ENCODE measurements at regions not wholly inside any gene's neighbourhood (a gene's known extent, or its start where the extent isn't known, plus 50 kb on each side); places are given as distances from the start of the nearest gene placed in this dataset.

DNA sequence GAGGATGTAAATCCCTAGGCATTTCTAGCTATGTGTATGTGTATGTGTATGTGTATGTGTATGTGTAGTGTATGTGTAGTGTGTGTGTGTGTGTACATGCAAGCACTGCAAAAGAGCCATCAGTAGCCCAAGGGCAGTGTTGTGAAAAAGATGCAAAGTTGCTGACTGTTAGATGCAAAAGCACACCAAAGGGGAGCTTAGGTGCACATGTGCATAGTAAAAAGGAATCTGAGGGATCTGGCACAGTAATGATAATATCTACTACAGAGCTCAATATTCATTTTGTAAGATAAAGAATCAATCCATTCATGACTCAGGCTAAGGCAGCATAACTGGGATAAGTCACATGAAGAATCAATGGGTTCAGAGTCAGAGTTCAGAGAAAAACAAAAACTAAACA lies 80.2 kb downstream of the TMEM47 start:
- Histone ChIP-seq H2AFZ (ENCODE audit: low read depth) (no peak overlapping the region), H3K4me1 (ENCODE audit: low read depth, poor library complexity, severe bottlenecking) (no peaks in the 10 kb centered on the region), H4K20me1 (ENCODE audit: insufficient read depth) (no peaks in the 10 kb centered on the region), H3K9ac (no peak overlapping the region), H3K79me2 (ENCODE audit: insufficient read depth, low read depth) (no peaks in the 10 kb centered on the region), H3K4me3 (IDR thresholded peaks at IDR 0.05; ENCODE audit: insufficient read depth, low read depth, low read length) (no peak overlapping the region), H3K36me3 (ENCODE audit: insufficient read depth) (no peaks in the 10 kb centered on the region), H3K27me3 (ENCODE audit: insufficient read depth, low read depth) (no peaks in the 10 kb centered on the region), H3K27ac (no peak overlapping the region), H3K4me2 (no peak overlapping the region)
- TF ChIP-seq, protein P1, sequence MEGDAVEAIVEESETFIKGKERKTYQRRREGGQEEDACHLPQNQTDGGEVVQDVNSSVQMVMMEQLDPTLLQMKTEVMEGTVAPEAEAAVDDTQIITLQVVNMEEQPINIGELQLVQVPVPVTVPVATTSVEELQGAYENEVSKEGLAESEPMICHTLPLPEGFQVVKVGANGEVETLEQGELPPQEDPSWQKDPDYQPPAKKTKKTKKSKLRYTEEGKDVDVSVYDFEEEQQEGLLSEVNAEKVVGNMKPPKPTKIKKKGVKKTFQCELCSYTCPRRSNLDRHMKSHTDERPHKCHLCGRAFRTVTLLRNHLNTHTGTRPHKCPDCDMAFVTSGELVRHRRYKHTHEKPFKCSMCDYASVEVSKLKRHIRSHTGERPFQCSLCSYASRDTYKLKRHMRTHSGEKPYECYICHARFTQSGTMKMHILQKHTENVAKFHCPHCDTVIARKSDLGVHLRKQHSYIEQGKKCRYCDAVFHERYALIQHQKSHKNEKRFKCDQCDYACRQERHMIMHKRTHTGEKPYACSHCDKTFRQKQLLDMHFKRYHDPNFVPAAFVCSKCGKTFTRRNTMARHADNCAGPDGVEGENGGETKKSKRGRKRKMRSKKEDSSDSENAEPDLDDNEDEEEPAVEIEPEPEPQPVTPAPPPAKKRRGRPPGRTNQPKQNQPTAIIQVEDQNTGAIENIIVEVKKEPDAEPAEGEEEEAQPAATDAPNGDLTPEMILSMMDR (conservative IDR thresholded peaks at IDR 0.05; ENCODE audit: low read depth, low read length), result no peak

DNA sequence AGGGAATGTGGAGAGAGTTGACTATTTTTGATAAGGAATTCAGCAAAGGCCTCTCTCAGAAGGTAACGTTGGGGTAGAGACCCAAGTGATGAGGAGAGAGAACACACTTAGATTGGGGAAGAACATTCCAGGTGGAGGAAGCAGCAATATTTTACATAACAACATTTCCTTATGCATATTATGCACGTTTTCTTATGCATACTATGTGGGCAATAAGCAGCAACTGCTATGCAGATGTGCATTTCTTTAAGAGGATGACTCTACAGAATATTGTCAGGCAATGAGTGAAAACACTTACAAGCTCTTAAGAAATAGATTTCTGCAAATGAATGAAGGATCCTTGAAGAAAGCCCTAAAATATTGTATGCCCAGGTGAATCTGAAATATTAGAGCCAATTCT lies 91.1 kb downstream of the TMEM47 start:
- Histone ChIP-seq H3K9ac (no peak overlapping the region), H3K4me1 (ENCODE audit: low read depth, poor library complexity, severe bottlenecking) (no peaks in the 10 kb centered on the region), H3K36me3 (ENCODE audit: insufficient read depth) (no peaks in the 10 kb centered on the region), H3K27me3 (ENCODE audit: insufficient read depth, low read depth) (no peaks in the 10 kb centered on the region), H3K79me2 (ENCODE audit: insufficient read depth, low read depth) (no peaks in the 10 kb centered on the region), H3K4me2 (no peak overlapping the region), H3K4me3 (IDR thresholded peaks at IDR 0.05; ENCODE audit: insufficient read depth, low read depth, low read length) (no peak overlapping the region), H3K27ac (no peak overlapping the region), H2AFZ (ENCODE audit: low read depth) (no peak overlapping the region), H4K20me1 (ENCODE audit: insufficient read depth) (no peaks in the 10 kb centered on the region)
- TF ChIP-seq, protein P1 (conservative IDR thresholded peaks at IDR 0.05; ENCODE audit: low read depth, low read length), result no peak

DNA sequence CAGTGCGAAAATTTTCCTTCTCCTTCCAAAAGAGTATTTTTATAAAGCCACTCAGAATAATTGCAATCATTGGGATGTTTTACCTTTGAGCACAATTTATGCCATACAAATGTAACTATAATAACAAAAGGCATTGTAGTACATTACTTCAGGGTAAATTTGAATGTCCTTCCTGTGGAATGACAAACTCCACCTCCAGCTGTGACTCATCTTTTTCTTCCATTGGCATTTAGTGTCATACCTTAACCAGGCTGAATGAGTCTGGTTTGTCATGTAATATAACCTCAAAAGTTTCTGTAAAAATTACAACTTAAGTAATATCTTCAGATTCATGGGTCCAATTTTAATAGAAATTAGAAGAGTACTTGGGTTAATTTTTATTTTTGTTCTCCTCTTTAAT lies 93.3 kb downstream of the TMEM47 start:
- H3K27ac ChIP-seq, result no peak overlapping the region
- no peaks in the 10 kb centered on the region for H4K20me1 ChIP-seq (ENCODE audit: insufficient read depth)
- no peaks in the 10 kb centered on the region for H3K4me1 ChIP-seq (ENCODE audit: low read depth, poor library complexity, severe bottlenecking)
- H3K79me2 ChIP-seq (ENCODE audit: insufficient read depth, low read depth), result no peaks in the 10 kb centered on the region
- no peak overlapping the region for H2AFZ ChIP-seq (ENCODE audit: low read depth)
- TF ChIP-seq, protein P1 (conservative IDR thresholded peaks at IDR 0.05; ENCODE audit: low read depth, low read length), result no peak
- no peaks in the 10 kb centered on the region for H3K27me3 ChIP-seq (ENCODE audit: insufficient read depth, low read depth)
- H3K4me2 ChIP-seq, result no peak overlapping the region
- H3K9ac ChIP-seq, result no peak overlapping the region
- no peak overlapping the region for H3K4me3 ChIP-seq (IDR thresholded peaks at IDR 0.05; ENCODE audit: insufficient read depth, low read depth, low read length)
- H3K36me3 ChIP-seq (ENCODE audit: insufficient read depth), result no peaks in the 10 kb centered on the region

DNA sequence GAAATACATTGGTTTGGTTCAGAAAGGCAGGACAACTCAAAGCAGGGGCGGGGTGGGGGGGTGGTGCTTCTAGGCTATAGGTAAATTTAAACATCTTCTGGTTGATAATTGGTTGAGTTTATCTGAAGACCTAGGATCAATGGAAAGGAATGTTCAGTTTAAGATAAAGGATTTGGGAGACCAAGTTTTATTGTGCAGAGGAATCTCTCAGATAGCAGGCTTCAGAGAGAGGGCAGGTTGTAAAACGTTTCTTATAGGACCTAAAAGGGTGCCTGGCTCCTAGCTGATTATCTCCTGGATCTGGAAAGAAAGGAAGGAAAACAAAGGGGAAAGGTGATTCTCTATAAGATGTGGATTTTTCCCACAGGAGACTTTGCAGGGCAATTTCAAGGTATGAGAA lies 94.0 kb downstream of the TMEM47 start:
- Histone ChIP-seq H3K4me1 (ENCODE audit: low read depth, poor library complexity, severe bottlenecking) (no peaks in the 10 kb centered on the region), H3K27ac (no peak overlapping the region), H4K20me1 (ENCODE audit: insufficient read depth) (no peaks in the 10 kb centered on the region), H2AFZ (ENCODE audit: low read depth) (no peak overlapping the region), H3K79me2 (ENCODE audit: insufficient read depth, low read depth) (no peaks in the 10 kb centered on the region), H3K27me3 (ENCODE audit: insufficient read depth, low read depth) (no peaks in the 10 kb centered on the region), H3K9ac (no peak overlapping the region), H3K36me3 (ENCODE audit: insufficient read depth) (no peaks in the 10 kb centered on the region), H3K4me3 (IDR thresholded peaks at IDR 0.05; ENCODE audit: insufficient read depth, low read depth, low read length) (no peak overlapping the region), H3K4me2 (no peak overlapping the region)
- TF ChIP-seq, protein P1 (conservative IDR thresholded peaks at IDR 0.05; ENCODE audit: low read depth, low read length), result no peak

DNA sequence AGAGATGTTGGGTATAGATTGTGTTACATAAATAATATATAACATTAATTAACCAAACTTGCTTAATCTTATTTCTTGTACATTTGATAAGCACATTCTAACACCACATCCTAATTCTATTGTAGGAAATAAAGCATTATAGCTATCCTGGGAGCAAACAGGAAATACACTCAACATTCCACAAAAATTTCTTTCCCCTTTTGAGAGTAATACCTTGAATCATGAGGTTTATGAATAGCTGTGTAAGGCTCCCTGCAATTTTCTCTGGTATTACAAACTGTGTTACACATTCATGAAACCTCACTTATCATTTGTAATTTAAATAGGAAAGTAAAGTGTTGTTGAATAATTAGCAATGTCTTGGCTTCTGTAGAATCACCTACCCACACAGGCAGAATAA lies 95.1 kb downstream of the TMEM47 start:
- Histone ChIP-seq H2AFZ (ENCODE audit: low read depth) (no peak overlapping the region), H3K27me3 (ENCODE audit: insufficient read depth, low read depth) (no peaks in the 10 kb centered on the region), H3K4me2 (no peak overlapping the region), H3K79me2 (ENCODE audit: insufficient read depth, low read depth) (no peaks in the 10 kb centered on the region), H3K9ac (no peak overlapping the region), H3K27ac (no peak overlapping the region), H3K4me3 (IDR thresholded peaks at IDR 0.05; ENCODE audit: insufficient read depth, low read depth, low read length) (no peak overlapping the region), H4K20me1 (ENCODE audit: insufficient read depth) (no peaks in the 10 kb centered on the region), H3K36me3 (ENCODE audit: insufficient read depth) (no peaks in the 10 kb centered on the region), H3K4me1 (ENCODE audit: low read depth, poor library complexity, severe bottlenecking) (no peaks in the 10 kb centered on the region)
- TF ChIP-seq, protein P1 (conservative IDR thresholded peaks at IDR 0.05; ENCODE audit: low read depth, low read length), result no peak
